PC-3 (cell line): ENCODE measurements at regions not wholly inside any gene's neighbourhood (a gene's known extent, or its start where the extent isn't known, plus 50 kb on each side); places are given as distances from the start of the nearest gene placed in this dataset.

Experiments
- ATAC-seq: fragments of 200-7000 bp; cut with Tn5 transposase; 2 replicates; pipeline ENCODE4 v1.9.1; 2020; ENCODE audit warnings: mild to moderate bottlenecking, moderate library complexity
- BruUV-seq: library from RNA; stranded (reverse); fragments of 400-500 nt; replicated peaks from 2 replicates; lab custom pipeline; 2021; lab: Mats Ljungman, UMichigan
- CTCF ChIA-PET: fragments of 300-600 bp; sonication (Branson Sonifier 250); formaldehyde crosslinking; loops from one replicate; lab custom pipeline; 2022; ENCODE audit warnings: antibody characterized with exemption; lab: Charles Lee
- POLR2A ChIA-PET: fragments of 300-600 bp; sonication (Branson Sonifier 250); formaldehyde crosslinking; loops from one replicate; lab custom pipeline; 2022; ENCODE audit warnings: antibody characterized with exemption; ENCODE audit not compliant: unreplicated experiment; lab: Charles Lee
- DNase-seq: peaks from one replicate; pipeline ENCODE4 v3.0.0-alpha.2; 2015
- H2AFZ ChIP-seq: fragments of 300-600 bp; sonication (generic); 2 replicates; pipeline ENCODE4 v1.6.0; 2016; ENCODE audit warnings: antibody characterized with exemption, low read length
- H3F3A ChIP-seq: fragments of 300-600 bp; sonication (generic); one replicate; pipeline ENCODE4 v1.6.0; 2017; ENCODE audit warnings: antibody characterized with exemption, low read length, control low read depth, mild to moderate bottlenecking; ENCODE audit not compliant: unreplicated experiment
- H3K27ac ChIP-seq: fragments of 300-600 bp; sonication (generic); 2 replicates; pipeline ENCODE4 v1.5.1; 2016; ENCODE audit warnings: mild to moderate bottlenecking, low read length
- H3K27me3 ChIP-seq: fragments of 300-600 bp; sonication (generic); 2 replicates; pipeline ENCODE4 v1.6.1; 2016; ENCODE audit warnings: low read length, mixed read lengths
- H3K36me3 ChIP-seq: fragments of 300-600 bp; sonication (generic); 2 replicates; pipeline ENCODE4 v1.6.1; 2016; ENCODE audit warnings: low read depth, mixed run types, low read length, mixed read lengths
- H3K4me1 ChIP-seq: fragments of 300-600 bp; sonication (generic); 2 replicates; pipeline ENCODE4 v1.5.1; 2016; ENCODE audit warnings: low read length; ENCODE audit not compliant: insufficient read depth
- H3K4me2 ChIP-seq: fragments of 300-600 bp; sonication (generic); 2 replicates; pipeline ENCODE4 v1.6.0; 2016; ENCODE audit warnings: low read length
- H3K4me3 ChIP-seq: fragments of 300-600 bp; sonication (generic); 2 replicates; pipeline ENCODE4 v1.5.1; 2016; ENCODE audit warnings: mild to moderate bottlenecking, low read length, mixed read lengths
- H3K79me2 ChIP-seq: fragments of 300-600 bp; sonication (generic); 2 replicates; pipeline ENCODE4 v1.6.1; 2017; ENCODE audit warnings: low read length, mixed read lengths
- H3K9ac ChIP-seq: fragments of 300-600 bp; sonication (generic); 2 replicates; pipeline ENCODE4 v1.6.0; 2016; ENCODE audit warnings: mild to moderate bottlenecking, low read length
- H3K9me2 ChIP-seq: fragments of 300-600 bp; sonication (generic); replicated peaks from 2 replicates; pipeline ENCODE4 v1.6.1; 2016; ENCODE audit warnings: mixed run types, low read length, mixed read lengths
- H3K9me3 ChIP-seq: fragments of 300-600 bp; sonication (generic); 2 replicates; pipeline ENCODE4 v1.6.1; 2016; ENCODE audit warnings: low read length, mixed read lengths
- H4K20me1 ChIP-seq: fragments of 300-600 bp; sonication (generic); 2 replicates; pipeline ENCODE4 v1.6.1; 2016; ENCODE audit warnings: low read length, mixed read lengths
- EZH2 ChIP-seq: fragments of 300-600 bp; sonication (generic); IDR thresholded peaks from one replicate; pipeline ENCODE4 v1.6.1; 2017; ENCODE audit warnings: antibody characterized with exemption, mild to moderate bottlenecking, low read length; ENCODE audit not compliant: unreplicated experiment
- EZH2phosphoT487 ChIP-seq: fragments of 300-600 bp; sonication (generic); IDR thresholded peaks from 2 replicates; pipeline ENCODE4 v1.6.1; 2018; ENCODE audit warnings: mild to moderate bottlenecking, antibody characterized with exemption, low read length, borderline replicate concordance
- intact Hi-C: fragments of 100-400 bp; cut with micrococcal nuclease; formaldehyde crosslinking; loops from 2 replicates; pipeline ENCODE4 v1.9.0; 2023
- TF ChIP-seq, protein P1 (sequence below): fragments of 300-600 bp; sonication (generic); conservative IDR thresholded peaks from 2 replicates; pipeline ENCODE4 v1.5.1; 2017; ENCODE audit warnings: antibody characterized with exemption, low read depth, mild to moderate bottlenecking, low read length

GRCh38 chr6:85364344-85364743 is 85.5 kb upstream of the NT5E start:
- no peaks in the 10 kb centered on the region for H3K79me2 ChIP-seq
- DNase-seq (peak; percentile 89), ATAC-seq (peak; percentile 80)
- H3K9me3 ChIP-seq, result no peaks in the 10 kb centered on the region
- H3K4me3 ChIP-seq, result peak overlapping the region; percentile 51; the same call in 1 of the 2 replicates
- intact Hi-C loops, result no loop called here
- no peak overlapping the region for H2AFZ ChIP-seq
- TF ChIP-seq EZH2 (no peak), EZH2phosphoT487 (no peak)
- TF ChIP-seq, protein P1, sequence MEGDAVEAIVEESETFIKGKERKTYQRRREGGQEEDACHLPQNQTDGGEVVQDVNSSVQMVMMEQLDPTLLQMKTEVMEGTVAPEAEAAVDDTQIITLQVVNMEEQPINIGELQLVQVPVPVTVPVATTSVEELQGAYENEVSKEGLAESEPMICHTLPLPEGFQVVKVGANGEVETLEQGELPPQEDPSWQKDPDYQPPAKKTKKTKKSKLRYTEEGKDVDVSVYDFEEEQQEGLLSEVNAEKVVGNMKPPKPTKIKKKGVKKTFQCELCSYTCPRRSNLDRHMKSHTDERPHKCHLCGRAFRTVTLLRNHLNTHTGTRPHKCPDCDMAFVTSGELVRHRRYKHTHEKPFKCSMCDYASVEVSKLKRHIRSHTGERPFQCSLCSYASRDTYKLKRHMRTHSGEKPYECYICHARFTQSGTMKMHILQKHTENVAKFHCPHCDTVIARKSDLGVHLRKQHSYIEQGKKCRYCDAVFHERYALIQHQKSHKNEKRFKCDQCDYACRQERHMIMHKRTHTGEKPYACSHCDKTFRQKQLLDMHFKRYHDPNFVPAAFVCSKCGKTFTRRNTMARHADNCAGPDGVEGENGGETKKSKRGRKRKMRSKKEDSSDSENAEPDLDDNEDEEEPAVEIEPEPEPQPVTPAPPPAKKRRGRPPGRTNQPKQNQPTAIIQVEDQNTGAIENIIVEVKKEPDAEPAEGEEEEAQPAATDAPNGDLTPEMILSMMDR, result no peak
- ChIA-PET POLR2A (no interaction called here), CTCF (no interaction called here)
- H3K9ac ChIP-seq, result peak overlapping the region; percentile 43; the same call in 1 of the 2 replicates
- H3K36me3 ChIP-seq, result no peaks in the 10 kb centered on the region
- H3K27me3 ChIP-seq, result no peaks in the 10 kb centered on the region
- H3K4me2 ChIP-seq, result peak overlapping the region; percentile 89
- no peaks in the 10 kb centered on the region for H4K20me1 ChIP-seq
- peaks cover 6% of the 10 kb centered on the region for H3F3A ChIP-seq
- H3K4me1 ChIP-seq, result peaks cover 36% of the 10 kb centered on the region
- peak overlapping the region; percentile 87 for H3K27ac ChIP-seq
- no peaks in the 10 kb centered on the region for H3K9me2 ChIP-seq
- BruUV-seq, result no TSS peak

DNA sequence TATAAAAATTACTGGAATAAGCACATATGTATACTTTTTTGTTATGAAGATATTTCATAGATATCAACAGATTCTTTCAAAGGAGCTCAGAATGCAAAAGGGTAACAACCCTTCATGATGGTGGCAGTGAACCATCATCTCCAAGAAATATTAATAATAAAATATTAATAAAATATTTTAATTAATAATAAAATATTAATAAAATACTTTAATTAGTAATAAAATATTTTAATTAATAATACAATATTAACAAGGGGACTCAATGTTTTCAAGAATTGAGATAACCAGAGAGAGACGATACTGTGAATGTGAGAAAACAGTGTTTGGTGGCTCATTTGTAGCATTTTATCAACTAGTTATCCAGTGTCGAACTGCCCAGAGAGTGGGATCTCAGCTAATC is 86.0 kb upstream of the NT5E start:
- Histone ChIP-seq H3K9me3 (no peaks in the 10 kb centered on the region), H2AFZ (no peak overlapping the region), H3K4me3 (peak overlapping the region; percentile 51; the same call in 1 of the 2 replicates), H3K4me1 (peaks cover 36% of the 10 kb centered on the region), H3K27ac (peak overlapping the region; percentile 87), H3K9ac (peak overlapping the region; percentile 43; the same call in 1 of the 2 replicates), H3K4me2 (peak overlapping the region; percentile 89), H3K27me3 (no peaks in the 10 kb centered on the region), H3K79me2 (no peaks in the 10 kb centered on the region), H3K36me3 (no peaks in the 10 kb centered on the region), H4K20me1 (no peaks in the 10 kb centered on the region), H3F3A (peaks cover 6% of the 10 kb centered on the region), H3K9me2 (no peaks in the 10 kb centered on the region)
- no TSS peak for BruUV-seq
- intact Hi-C loops, result no loop called here
- TF ChIP-seq EZH2 (no peak), EZH2phosphoT487 (no peak)
- TF ChIP-seq, protein P1, result no peak
- no peak for DNase-seq
- ChIA-PET POLR2A (no interaction called here), CTCF (no interaction called here)
- no peak; the same call in 1 of the 2 replicates for ATAC-seq

- H3K9me3 ChIP-seq, result no peaks in the 10 kb centered on the region
- no peaks in the 10 kb centered on the region for H3K36me3 ChIP-seq
- H3K79me2 ChIP-seq, result no peaks in the 10 kb centered on the region
- ChIA-PET POLR2A (no interaction called here), CTCF (no interaction called here)
- H4K20me1 ChIP-seq, result no peaks in the 10 kb centered on the region
- DNase-seq (peak; percentile 48), ATAC-seq (no peak)
- H2AFZ ChIP-seq, result 0 out of 2 replicates have a peak overlapping the region, but pooled peaks have one; percentile 29
- no peak overlapping the region for H3K4me3 ChIP-seq
- H3K9me2 ChIP-seq, result no peaks in the 10 kb centered on the region
- H3K9ac ChIP-seq, result no peak overlapping the region
- no peaks in the 10 kb centered on the region for H3K27me3 ChIP-seq
- H3K27ac ChIP-seq, result peak overlapping the region; percentile 82
- H3K4me1 ChIP-seq, result peaks cover 45% of the 10 kb centered on the region
- intact Hi-C loops, result no loop called here
- no TSS peak for BruUV-seq
- TF ChIP-seq EZH2phosphoT487, result no peak
- peak overlapping the region; percentile 31; the same call in 1 of the 2 replicates for H3K4me2 ChIP-seq
- peaks cover 8% of the 10 kb centered on the region for H3F3A ChIP-seq
Observed at GRCh38 chr6:85362652-85363310, 87.1 kb upstream of the NT5E start.
